LNCaP clone FGC (cell line): ENCODE measurements at regions not wholly inside any gene's neighbourhood (a gene's known extent, or its start where the extent isn't known, plus 50 kb on each side); places are given as distances from the start of the nearest gene placed in this dataset.

Experiments
- DNase-seq: peaks from one replicate; pipeline ENCODE4 v3.0.0-alpha.2; 2011; ENCODE audit warnings: low read depth
- H3K4me3 ChIP-seq: 2 replicates; pipeline ENCODE4 v1.5.1; 2011; ENCODE audit warnings: mild to moderate bottlenecking, low read depth, low read length, control low read depth
- TF ChIP-seq, protein P1 (sequence below): IDR thresholded peaks from 2 replicates; pipeline ENCODE4 v1.5.1; 2012; ENCODE audit warnings: mild to moderate bottlenecking; ENCODE audit not compliant: control insufficient read depth, insufficient read depth; ENCODE audit errors: extremely low read depth

GRCh38 chr9:107632661-107633060 is 143.1 kb upstream of the KLF4 start:
- no peak for DNase-seq
- TF ChIP-seq, protein P1, sequence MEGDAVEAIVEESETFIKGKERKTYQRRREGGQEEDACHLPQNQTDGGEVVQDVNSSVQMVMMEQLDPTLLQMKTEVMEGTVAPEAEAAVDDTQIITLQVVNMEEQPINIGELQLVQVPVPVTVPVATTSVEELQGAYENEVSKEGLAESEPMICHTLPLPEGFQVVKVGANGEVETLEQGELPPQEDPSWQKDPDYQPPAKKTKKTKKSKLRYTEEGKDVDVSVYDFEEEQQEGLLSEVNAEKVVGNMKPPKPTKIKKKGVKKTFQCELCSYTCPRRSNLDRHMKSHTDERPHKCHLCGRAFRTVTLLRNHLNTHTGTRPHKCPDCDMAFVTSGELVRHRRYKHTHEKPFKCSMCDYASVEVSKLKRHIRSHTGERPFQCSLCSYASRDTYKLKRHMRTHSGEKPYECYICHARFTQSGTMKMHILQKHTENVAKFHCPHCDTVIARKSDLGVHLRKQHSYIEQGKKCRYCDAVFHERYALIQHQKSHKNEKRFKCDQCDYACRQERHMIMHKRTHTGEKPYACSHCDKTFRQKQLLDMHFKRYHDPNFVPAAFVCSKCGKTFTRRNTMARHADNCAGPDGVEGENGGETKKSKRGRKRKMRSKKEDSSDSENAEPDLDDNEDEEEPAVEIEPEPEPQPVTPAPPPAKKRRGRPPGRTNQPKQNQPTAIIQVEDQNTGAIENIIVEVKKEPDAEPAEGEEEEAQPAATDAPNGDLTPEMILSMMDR = no peak
- H3K4me3 ChIP-seq = no peak overlapping the region

DNA sequence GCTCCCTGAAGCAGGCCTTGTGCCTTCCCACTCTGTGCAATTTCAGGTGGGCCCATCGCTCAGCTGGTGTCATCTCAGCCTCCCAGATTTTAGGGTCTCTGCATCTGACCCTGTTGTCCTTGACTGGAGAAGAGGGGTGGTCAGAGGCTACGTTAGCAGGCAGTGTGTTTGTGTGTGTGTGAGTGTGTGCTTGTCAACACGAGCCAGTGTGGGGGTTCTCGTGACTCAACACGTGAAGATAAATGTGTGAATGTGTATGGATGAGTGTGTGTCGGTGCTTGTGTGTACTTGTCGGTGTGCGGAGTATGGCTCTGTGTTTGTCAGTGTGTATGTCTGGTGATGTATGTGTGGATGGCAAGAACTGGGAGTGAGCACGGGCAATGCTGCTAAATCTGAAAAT is 142.6 kb upstream of the KLF4 start:
- no peak overlapping the region for H3K4me3 ChIP-seq
- no peak for DNase-seq
- TF ChIP-seq, protein P1 = no peak

- no peak overlapping the region for H3K4me3 ChIP-seq
- TF ChIP-seq, protein P1 = no peak
- no peak for DNase-seq
These were observed 142.2 kb upstream of the KLF4 start for GRCh38 chr9:107631788-107632187.

DNA sequence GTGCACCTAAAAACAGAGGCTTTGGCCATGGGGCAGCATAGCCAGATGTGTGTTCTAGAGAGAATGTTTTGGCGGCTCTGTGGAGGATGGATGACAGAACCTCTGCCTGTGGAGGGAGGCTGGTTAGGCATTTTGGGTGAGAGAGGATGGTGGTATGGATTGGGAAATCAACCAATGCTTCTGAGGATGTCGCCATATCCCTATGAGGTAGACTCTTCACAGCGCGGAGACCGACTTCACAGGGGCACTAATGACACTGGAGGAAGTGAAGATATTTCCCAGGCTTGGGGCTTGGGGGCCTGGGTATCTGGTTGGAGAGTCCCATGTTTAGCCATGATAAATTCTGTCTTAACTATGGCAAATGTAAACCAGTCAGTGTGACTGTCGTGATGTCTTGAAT is 140.6 kb upstream of the KLF4 start:
- H3K4me3 ChIP-seq = no peak overlapping the region
- TF ChIP-seq, protein P1 = no peak
- no peak for DNase-seq

GRCh38 chr9:107628444-107628843 is 138.9 kb upstream of the KLF4 start:
- TF ChIP-seq, protein P1 = no peak
- no peak for DNase-seq
- H3K4me3 ChIP-seq = no peak overlapping the region

- TF ChIP-seq, protein P1 = no peak
- DNase-seq = no peak
- H3K4me3 ChIP-seq = no peak overlapping the region
These were observed 138.2 kb upstream of the KLF4 start for GRCh38 chr9:107627781-107628180.

- no peak overlapping the region for H3K4me3 ChIP-seq
- TF ChIP-seq, protein P1 = no peak
- DNase-seq = no peak
These were observed 136.5 kb upstream of the KLF4 start for GRCh38 chr9:107626118-107626517.
